HFF-Myc (cell line): ENCODE measurements at regions not wholly inside any gene's neighbourhood (a gene's known extent, or its start where the extent isn't known, plus 50 kb on each side); places are given as distances from the start of the nearest gene placed in this dataset.
A peak's percentile ranks its signal among the peaks of the same experiment; 100 is the strongest.
"Not testable (repeated sequence)": the region's sequence is repeated elsewhere in the genome, so short reads cannot be mapped to it uniquely, and the experiment has no call there.

Experiments used
- DNase-seq: peaks from one replicate; pipeline ENCODE4 v3.0.0-alpha.2; 2011; ENCODE audit warnings: low read depth; ENCODE audit errors: extremely low read depth
- H3K4me3 ChIP-seq: replicated peaks from 2 replicates; pipeline ENCODE4 v1.5.1; 2011; ENCODE audit warnings: low read depth, mild to moderate bottlenecking, control low read depth, low read length
- CTCF ChIP-seq: IDR thresholded peaks from 2 replicates; pipeline ENCODE4 v1.5.1; 2012; ENCODE audit warnings: mild to moderate bottlenecking, low read depth, low read length, control low read depth; ENCODE audit errors: missing control alignments

DNA sequence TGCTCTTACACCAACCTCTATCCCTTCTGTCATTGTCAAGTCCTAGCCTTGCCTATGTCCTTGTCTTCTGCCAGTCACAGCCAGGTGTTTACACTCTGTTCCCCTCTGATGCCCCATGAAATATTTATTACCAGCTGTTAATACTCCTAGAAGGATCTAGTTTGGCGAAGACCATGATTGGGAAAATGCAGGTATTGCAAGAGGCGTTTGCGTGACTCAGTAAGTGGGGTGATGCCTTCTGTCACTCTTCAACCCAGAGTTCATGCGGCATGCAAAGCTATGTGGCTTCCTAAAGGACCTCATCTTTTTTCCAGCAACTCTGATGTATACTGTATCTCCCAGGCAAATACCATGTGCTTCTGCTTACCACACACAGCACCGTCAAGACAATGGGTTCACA lies 81.8 kb upstream of the GJB6 start:
- DNase-seq: no peak
- no peak for TF ChIP-seq CTCF
- no peak overlapping the region for H3K4me3 ChIP-seq

DNA sequence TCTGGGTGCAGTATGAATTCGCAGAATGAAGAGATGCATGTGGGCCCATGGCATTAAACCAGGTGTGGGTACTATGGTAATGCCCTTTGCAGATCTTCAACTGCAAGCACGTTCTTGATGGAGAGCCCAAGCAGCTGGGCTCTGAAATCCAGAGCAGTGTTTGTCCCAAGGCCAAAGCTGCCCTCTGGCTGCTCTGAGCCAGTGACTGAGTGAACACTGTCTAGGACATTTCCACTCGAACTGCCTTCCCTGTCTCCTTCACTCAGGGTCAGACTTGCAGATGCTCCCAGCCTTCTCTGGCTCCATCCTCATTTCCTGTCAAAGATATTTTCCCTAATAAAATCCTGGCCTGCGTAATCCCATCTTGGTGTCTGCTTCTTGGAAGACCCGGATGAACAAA lies 80.2 kb upstream of the GJB6 start:
- TF ChIP-seq CTCF: no peak
- DNase-seq: no peak
- H3K4me3 ChIP-seq: no peak overlapping the region

GRCh38 chr13:20311596-20311995 lies 79.5 kb upstream of the GJB6 start:
- TF ChIP-seq CTCF: no peak
- no peak for DNase-seq
- H3K4me3 ChIP-seq: no peak overlapping the region

DNA sequence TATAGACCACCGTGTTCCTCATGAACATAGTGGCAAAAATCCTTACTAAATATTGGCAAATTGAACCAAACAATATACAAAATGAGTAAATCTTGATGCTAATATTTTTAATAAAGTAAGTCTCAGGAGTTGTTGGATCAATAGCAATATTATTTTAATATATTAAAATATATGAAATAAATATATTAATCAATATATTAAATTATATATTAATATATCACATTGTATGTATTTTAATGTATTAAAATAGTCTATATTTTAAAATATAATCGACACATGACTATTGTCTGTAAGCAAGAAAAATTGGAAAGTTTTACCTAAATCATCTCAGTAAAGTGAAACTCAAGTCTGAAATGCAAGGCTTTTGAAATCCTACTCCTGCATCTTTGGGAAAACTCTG lies 78.9 kb upstream of the GJB6 start:
- TF ChIP-seq CTCF: no peak
- H3K4me3 ChIP-seq: no peak overlapping the region
- no peak for DNase-seq

DNA sequence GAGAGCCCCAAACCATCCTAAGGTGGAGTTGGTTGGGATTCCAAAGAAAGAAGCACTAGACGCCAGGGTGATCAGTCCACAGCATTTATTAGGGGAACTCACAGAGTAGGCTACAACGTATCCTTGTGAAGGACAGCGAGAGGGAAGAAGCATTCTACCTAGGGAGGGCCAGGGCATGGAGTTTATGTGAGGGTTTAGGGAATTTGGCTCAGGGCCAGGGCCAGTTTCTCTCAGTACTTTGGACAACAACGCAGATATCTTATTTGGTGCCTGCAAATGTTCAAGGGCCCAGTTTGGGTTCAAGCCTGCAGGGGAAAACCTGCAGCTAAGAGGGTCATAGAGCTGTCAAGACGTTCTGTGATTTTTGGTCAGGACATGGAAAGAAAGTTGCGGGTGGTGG lies 73.9 kb upstream of the GJB6 start:
- no peak for DNase-seq
- no peak overlapping the region for H3K4me3 ChIP-seq
- TF ChIP-seq CTCF: no peak

DNA sequence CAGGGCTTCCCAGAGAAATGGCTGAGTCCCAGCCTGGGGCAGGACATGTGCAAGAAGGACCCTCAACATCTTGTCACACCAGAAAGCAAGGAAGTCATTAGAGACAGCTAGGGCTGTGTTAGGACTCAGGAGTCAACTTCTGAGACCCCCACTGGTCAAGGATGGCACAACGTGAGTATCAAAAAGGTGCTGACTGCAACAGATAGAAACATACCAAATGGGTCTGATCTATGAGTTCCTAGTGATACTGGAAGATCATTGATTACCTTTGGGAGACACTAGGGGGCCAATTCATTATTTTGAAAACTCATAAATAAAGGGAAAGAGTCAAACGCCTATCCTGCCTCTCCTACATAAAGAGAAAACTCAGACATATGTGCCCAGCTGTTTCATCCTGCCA lies 73.5 kb upstream of the GJB6 start:
- no peak for DNase-seq
- no peak overlapping the region for H3K4me3 ChIP-seq
- TF ChIP-seq CTCF: peak; percentile 5

GRCh38 chr13:20304061-20304460 lies 71.9 kb upstream of the GJB6 start:
- DNase-seq, H3K4me3 ChIP-seq: not testable (repeated sequence)
